IMR-90 (cell line): ENCODE measurements at regions not wholly inside any gene's neighbourhood (a gene's known extent, or its start where the extent isn't known, plus 50 kb on each side); places are given as distances from the start of the nearest gene placed in this dataset.

Experiments
- BHLHE40 ChIP-seq: fragments of 150-350 bp; IDR thresholded peaks from 2 replicates; pipeline ENCODE4 v1.6.1; 2016; ENCODE audit warnings: mild to moderate bottlenecking, low read depth, low read length
- FOS ChIP-seq: fragments of 150-350 bp; IDR thresholded peaks from 2 replicates; pipeline ENCODE4 v1.6.1; 2016; ENCODE audit warnings: low read depth, low read length
- MXI1 ChIP-seq: IDR thresholded peaks from 2 replicates; pipeline ENCODE4 v1.6.1; 2012; ENCODE audit warnings: low read depth, mild to moderate bottlenecking, low read length, moderate library complexity, borderline replicate concordance
- POLR2A ChIP-seq: IDR thresholded peaks from 2 replicates; pipeline ENCODE4 v1.6.1; 2012; ENCODE audit warnings: mild to moderate bottlenecking, low read depth, low read length
- RAD21 ChIP-seq: IDR thresholded peaks from 2 replicates; pipeline ENCODE4 v1.6.1; 2012; ENCODE audit warnings: low read length, improper control_type of control experiment
- RCOR1 ChIP-seq: IDR thresholded peaks from 2 replicates; pipeline ENCODE4 v1.6.1; 2012; ENCODE audit warnings: mild to moderate bottlenecking, low read length, improper control_type of control experiment; ENCODE audit not compliant: insufficient replicate concordance
- TF ChIP-seq, protein P1 (sequence below): conservative IDR thresholded peaks from 2 replicates; pipeline ENCODE4 v1.5.1; 2012; ENCODE audit warnings: mild to moderate bottlenecking, low read depth, low read length, improper control_type of control experiment
- TF ChIP-seq, protein P2 (sequence below): fragments of 150-350 bp; IDR thresholded peaks from 2 replicates; pipeline ENCODE4 v1.6.1; 2017; ENCODE audit warnings: mild to moderate bottlenecking, antibody characterized with exemption, low read length, low read depth

DNA sequence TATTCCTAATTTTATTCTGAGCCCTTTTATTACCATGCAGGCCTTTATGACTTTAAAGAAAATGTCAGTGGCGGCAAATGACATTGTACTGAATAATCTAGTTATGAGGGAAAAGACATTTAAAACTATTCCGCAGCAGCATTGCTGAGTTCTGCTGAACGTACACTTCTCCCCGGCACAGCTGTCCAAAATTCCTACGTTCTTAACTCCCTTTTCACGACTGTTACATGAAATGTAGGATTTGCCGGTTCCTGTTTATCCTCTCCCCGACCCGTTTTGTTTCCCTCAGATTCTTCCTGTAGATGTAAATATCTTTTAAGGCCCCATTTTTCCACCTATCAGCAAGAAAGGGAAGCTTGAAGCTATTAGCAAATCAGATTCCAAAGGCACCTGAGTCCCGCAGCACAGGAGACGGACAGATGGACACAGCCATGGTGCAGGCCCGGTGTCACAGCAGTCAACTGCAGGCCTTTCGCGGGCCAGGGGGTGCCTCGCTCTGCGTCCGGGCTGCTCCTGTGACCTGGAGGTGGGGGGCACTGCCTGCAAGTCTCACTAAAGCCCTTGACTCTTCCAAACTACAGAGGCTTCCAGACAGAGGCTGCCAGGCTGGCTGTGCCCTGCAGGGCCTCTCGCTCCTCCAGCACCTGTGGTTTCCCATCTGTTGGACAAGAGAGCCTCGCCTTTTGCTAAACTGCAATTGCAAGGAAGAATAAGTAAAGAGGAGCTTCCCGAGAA is 485.0 kb upstream of the MGMT start:
- TF ChIP-seq, protein P1, sequence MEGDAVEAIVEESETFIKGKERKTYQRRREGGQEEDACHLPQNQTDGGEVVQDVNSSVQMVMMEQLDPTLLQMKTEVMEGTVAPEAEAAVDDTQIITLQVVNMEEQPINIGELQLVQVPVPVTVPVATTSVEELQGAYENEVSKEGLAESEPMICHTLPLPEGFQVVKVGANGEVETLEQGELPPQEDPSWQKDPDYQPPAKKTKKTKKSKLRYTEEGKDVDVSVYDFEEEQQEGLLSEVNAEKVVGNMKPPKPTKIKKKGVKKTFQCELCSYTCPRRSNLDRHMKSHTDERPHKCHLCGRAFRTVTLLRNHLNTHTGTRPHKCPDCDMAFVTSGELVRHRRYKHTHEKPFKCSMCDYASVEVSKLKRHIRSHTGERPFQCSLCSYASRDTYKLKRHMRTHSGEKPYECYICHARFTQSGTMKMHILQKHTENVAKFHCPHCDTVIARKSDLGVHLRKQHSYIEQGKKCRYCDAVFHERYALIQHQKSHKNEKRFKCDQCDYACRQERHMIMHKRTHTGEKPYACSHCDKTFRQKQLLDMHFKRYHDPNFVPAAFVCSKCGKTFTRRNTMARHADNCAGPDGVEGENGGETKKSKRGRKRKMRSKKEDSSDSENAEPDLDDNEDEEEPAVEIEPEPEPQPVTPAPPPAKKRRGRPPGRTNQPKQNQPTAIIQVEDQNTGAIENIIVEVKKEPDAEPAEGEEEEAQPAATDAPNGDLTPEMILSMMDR = no peak
- no peak for TF ChIP-seq POLR2A
- TF ChIP-seq, protein P2, sequence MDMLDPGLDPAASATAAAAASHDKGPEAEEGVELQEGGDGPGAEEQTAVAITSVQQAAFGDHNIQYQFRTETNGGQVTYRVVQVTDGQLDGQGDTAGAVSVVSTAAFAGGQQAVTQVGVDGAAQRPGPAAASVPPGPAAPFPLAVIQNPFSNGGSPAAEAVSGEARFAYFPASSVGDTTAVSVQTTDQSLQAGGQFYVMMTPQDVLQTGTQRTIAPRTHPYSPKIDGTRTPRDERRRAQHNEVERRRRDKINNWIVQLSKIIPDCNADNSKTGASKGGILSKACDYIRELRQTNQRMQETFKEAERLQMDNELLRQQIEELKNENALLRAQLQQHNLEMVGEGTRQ = no peak
- TF ChIP-seq MXI1 = no peak
- no peak for TF ChIP-seq RAD21
- no peak for TF ChIP-seq BHLHE40
- TF ChIP-seq RCOR1 = no peak
- no peak for TF ChIP-seq FOS
